ENCODE measurements at regions not wholly inside any gene's neighbourhood (a gene's known extent, or its start where the extent isn't known, plus 50 kb on each side); places are given as distances from the start of the nearest gene placed in this dataset.
A peak's percentile ranks its signal among the peaks of the same experiment; 100 is the strongest.

GRCh38 chr2:106624787-106625380 is 137.7 kb downstream of the CD8B2 start:
- DNase-seq (ENCODE audit: low read depth) = no peak
- no peak overlapping the region for H3K4me3 ChIP-seq (ENCODE audit: low read depth, low read length)
- TF ChIP-seq CTCF (IDR thresholded peaks at IDR 0.05; ENCODE audit: insufficient read depth, low read length) = no peak

GRCh38 chr2:106628377-106628776 is 141.2 kb downstream of the CD8B2 start:
- H3K4me3 ChIP-seq (ENCODE audit: low read depth, low read length) = no peak overlapping the region
- TF ChIP-seq CTCF (IDR thresholded peaks at IDR 0.05; ENCODE audit: insufficient read depth, low read length) = no peak
- DNase-seq (ENCODE audit: low read depth) = no peak

GRCh38 chr2:106629981-106630380 is 142.8 kb downstream of the CD8B2 start:
- DNase-seq (ENCODE audit: low read depth) = no peak
- no peak overlapping the region for H3K4me3 ChIP-seq (ENCODE audit: low read depth, low read length)
- TF ChIP-seq CTCF (IDR thresholded peaks at IDR 0.05; ENCODE audit: insufficient read depth, low read length) = no peak

- H3K4me3 ChIP-seq (ENCODE audit: low read depth, low read length) = no peak overlapping the region
- no peak for DNase-seq (ENCODE audit: low read depth)
- TF ChIP-seq CTCF (IDR thresholded peaks at IDR 0.05; ENCODE audit: insufficient read depth, low read length) = no peak
Observed at GRCh38 chr2:106631281-106631680, 144.1 kb downstream of the CD8B2 start.

- peak; percentile 33 for TF ChIP-seq CTCF (IDR thresholded peaks at IDR 0.05; ENCODE audit: insufficient read depth, low read length)
- peak; percentile 37 for DNase-seq (ENCODE audit: low read depth)
- H3K4me3 ChIP-seq (ENCODE audit: low read depth, low read length) = no peak overlapping the region
Observed at GRCh38 chr2:106638043-106638442, 150.9 kb downstream of the CD8B2 start.

- no peak for DNase-seq (ENCODE audit: low read depth)
- H3K4me3 ChIP-seq (ENCODE audit: low read depth, low read length) = no peak overlapping the region
- TF ChIP-seq CTCF (IDR thresholded peaks at IDR 0.05; ENCODE audit: insufficient read depth, low read length) = no peak
Observed at GRCh38 chr2:106638580-106638979, 151.4 kb downstream of the CD8B2 start.

- no peak for DNase-seq (ENCODE audit: low read depth)
- no peak overlapping the region for H3K4me3 ChIP-seq (ENCODE audit: low read depth, low read length)
- no peak for TF ChIP-seq CTCF (IDR thresholded peaks at IDR 0.05; ENCODE audit: insufficient read depth, low read length)
Observed at GRCh38 chr2:106642679-106643078, 155.5 kb downstream of the CD8B2 start.

Data from fibroblast of the aortic adventitia (primary cell).